HL-60 (cell line): ENCODE measurements at regions not wholly inside any gene's neighbourhood (a gene's known extent, or its start where the extent isn't known, plus 50 kb on each side); places are given as distances from the start of the nearest gene placed in this dataset.

ENCODE experiments used
- DNase-seq, 2 experiments: peaks; one replicate each; pipeline ENCODE4 v3.0.0-alpha.2; 2010 to 2020; ENCODE audit warnings: low read depth in 1 of 2, low spot score in 1 of 2
- H3K27ac ChIP-seq: fragments of 250-450 bp; sonication (Bioruptor Pico); replicated peaks from 2 replicates; pipeline ENCODE4 v1.5.1; 2020; ENCODE audit warnings: mild to moderate bottlenecking, moderate library complexity
- H3K27me3 ChIP-seq: fragments of 250-450 bp; sonication (Bioruptor Pico); 2 replicates; pipeline ENCODE4 v1.5.1; 2021; ENCODE audit warnings: mild to moderate bottlenecking, moderate library complexity; ENCODE audit not compliant: insufficient read depth, poor library complexity, severe bottlenecking
- H3K4me3 ChIP-seq: replicated peaks from 2 replicates; pipeline ENCODE4 v1.5.1; 2011; ENCODE audit warnings: mild to moderate bottlenecking, control low read depth, low read length; ENCODE audit not compliant: insufficient read depth
- GABPA ChIP-seq: IDR thresholded peaks from 2 replicates; pipeline ENCODE4 v1.6.1; 2012; ENCODE audit warnings: low read depth
- POLR2AphosphoS5 ChIP-seq: IDR thresholded peaks from 2 replicates; pipeline ENCODE4 v1.6.1; 2012; ENCODE audit warnings: low read depth
- SPI1 ChIP-seq: IDR thresholded peaks from 2 replicates; pipeline ENCODE4 v1.6.1; 2012; ENCODE audit warnings: low read depth, mild to moderate bottlenecking, borderline replicate concordance
- TF ChIP-seq, protein P1 (sequence below): IDR thresholded peaks from one replicate; pipeline ENCODE4 v1.5.1; 2011; ENCODE audit warnings: low read length, control low read depth, inconsistent platforms; ENCODE audit not compliant: insufficient read depth
- TF ChIP-seq, protein P2 (sequence below): IDR thresholded peaks from 2 replicates; pipeline ENCODE4 v1.6.1; 2012; ENCODE audit warnings: low read depth; ENCODE audit not compliant: insufficient replicate concordance

DNA sequence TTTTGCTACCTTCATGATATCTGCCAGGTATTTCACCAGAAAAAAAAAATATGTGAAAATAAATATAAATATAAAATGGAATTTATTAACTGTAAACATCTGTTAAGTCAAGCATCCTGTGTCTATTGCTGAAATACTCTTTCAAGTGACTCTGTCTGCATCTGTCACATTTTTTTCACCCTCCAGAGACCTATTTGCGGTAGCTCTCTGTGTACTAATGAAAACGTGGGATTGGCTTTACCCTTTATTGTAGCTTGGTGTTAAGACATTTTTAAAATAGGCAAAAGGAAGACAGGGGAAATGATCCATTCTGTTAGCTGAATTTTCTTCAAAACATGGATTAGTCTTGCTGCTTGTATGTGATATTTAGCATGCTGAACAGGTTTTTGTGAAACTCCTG is 536.0 kb upstream of the WWC1 start:
- TF ChIP-seq, protein P1, sequence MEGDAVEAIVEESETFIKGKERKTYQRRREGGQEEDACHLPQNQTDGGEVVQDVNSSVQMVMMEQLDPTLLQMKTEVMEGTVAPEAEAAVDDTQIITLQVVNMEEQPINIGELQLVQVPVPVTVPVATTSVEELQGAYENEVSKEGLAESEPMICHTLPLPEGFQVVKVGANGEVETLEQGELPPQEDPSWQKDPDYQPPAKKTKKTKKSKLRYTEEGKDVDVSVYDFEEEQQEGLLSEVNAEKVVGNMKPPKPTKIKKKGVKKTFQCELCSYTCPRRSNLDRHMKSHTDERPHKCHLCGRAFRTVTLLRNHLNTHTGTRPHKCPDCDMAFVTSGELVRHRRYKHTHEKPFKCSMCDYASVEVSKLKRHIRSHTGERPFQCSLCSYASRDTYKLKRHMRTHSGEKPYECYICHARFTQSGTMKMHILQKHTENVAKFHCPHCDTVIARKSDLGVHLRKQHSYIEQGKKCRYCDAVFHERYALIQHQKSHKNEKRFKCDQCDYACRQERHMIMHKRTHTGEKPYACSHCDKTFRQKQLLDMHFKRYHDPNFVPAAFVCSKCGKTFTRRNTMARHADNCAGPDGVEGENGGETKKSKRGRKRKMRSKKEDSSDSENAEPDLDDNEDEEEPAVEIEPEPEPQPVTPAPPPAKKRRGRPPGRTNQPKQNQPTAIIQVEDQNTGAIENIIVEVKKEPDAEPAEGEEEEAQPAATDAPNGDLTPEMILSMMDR, result no peak
- TF ChIP-seq POLR2AphosphoS5 (no peak), SPI1 (no peak), GABPA (no peak)
- TF ChIP-seq, protein P2, sequence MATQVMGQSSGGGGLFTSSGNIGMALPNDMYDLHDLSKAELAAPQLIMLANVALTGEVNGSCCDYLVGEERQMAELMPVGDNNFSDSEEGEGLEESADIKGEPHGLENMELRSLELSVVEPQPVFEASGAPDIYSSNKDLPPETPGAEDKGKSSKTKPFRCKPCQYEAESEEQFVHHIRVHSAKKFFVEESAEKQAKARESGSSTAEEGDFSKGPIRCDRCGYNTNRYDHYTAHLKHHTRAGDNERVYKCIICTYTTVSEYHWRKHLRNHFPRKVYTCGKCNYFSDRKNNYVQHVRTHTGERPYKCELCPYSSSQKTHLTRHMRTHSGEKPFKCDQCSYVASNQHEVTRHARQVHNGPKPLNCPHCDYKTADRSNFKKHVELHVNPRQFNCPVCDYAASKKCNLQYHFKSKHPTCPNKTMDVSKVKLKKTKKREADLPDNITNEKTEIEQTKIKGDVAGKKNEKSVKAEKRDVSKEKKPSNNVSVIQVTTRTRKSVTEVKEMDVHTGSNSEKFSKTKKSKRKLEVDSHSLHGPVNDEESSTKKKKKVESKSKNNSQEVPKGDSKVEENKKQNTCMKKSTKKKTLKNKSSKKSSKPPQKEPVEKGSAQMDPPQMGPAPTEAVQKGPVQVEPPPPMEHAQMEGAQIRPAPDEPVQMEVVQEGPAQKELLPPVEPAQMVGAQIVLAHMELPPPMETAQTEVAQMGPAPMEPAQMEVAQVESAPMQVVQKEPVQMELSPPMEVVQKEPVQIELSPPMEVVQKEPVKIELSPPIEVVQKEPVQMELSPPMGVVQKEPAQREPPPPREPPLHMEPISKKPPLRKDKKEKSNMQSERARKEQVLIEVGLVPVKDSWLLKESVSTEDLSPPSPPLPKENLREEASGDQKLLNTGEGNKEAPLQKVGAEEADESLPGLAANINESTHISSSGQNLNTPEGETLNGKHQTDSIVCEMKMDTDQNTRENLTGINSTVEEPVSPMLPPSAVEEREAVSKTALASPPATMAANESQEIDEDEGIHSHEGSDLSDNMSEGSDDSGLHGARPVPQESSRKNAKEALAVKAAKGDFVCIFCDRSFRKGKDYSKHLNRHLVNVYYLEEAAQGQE, result no peak
- Histone ChIP-seq H3K27ac (no peak overlapping the region), H3K4me3 (no peak overlapping the region), H3K27me3 (no peaks in the 10 kb centered on the region)
- no peak for DNase-seq

DNA sequence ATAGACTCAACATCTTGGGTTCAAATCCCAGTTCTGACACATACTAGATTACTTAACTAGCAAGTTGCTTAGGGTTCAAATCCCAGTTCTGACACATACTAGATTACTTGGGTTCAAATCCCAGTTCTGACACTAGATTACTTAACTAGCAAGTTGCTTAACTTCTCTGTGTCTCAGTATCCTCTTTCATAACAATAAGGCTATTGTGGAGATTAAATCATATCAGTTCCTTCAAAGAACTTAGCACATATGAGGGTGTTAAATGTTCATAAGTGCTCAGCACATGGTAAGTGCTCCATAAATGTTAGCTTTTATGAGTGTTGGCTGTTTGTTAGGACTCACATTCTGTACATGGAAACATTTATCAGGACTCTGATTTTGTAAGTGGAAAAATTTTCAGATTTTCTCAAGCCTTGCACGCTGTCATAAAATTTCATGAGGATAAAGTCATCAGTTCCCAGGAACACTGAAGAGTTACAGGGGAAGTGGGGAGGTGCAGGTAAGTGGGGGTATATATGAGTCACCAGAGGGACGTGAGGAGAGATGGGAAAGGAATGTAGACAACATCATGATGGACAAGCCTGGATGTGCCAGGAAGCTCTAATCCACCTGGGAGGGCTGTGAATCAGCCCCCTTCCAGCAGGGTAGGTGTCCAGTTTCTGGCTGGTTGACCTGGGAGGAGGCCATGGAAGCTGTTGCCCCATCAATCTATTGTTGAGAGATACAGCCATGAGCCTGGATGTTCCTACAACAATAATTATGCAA is 532.2 kb upstream of the WWC1 start:
- DNase-seq, result no peak
- TF ChIP-seq, protein P2, result no peak
- no peak for TF ChIP-seq SPI1
- no peak for TF ChIP-seq POLR2AphosphoS5
- TF ChIP-seq GABPA, result no peak
- TF ChIP-seq, protein P1, result no peak
- peaks cover under 1% of the 10 kb centered on the region for H3K27me3 ChIP-seq
- no peak overlapping the region for H3K27ac ChIP-seq
- H3K4me3 ChIP-seq, result no peak overlapping the region

- Histone ChIP-seq H3K4me3 (no peak overlapping the region), H3K27me3 (peaks cover 2% of the 10 kb centered on the region), H3K27ac (no peak overlapping the region)
- no peak for TF ChIP-seq SPI1
- TF ChIP-seq, protein P1, result no peak
- no peak for DNase-seq
Observed at GRCh38 chr5:167763772-167764171, 527.7 kb upstream of the WWC1 start.
